IPS-18c (cell line): ENCODE measurements at regions not wholly inside any gene's neighbourhood (a gene's known extent, or its start where the extent isn't known, plus 50 kb on each side); places are given as distances from the start of the nearest gene placed in this dataset.

Experiments
- H3K4me3 ChIP-seq: 2 replicates; pipeline ENCODE4 v1.7.0; 2013; ENCODE audit warnings: low read depth, mild to moderate bottlenecking, low read length, moderate library complexity; ENCODE audit not compliant: insufficient read depth
- H3K9me3 ChIP-seq: one replicate; pipeline ENCODE4 v1.6.1; 2013; ENCODE audit warnings: mild to moderate bottlenecking, low read length, moderate library complexity; ENCODE audit not compliant: control insufficient read depth, insufficient read depth

DNA sequence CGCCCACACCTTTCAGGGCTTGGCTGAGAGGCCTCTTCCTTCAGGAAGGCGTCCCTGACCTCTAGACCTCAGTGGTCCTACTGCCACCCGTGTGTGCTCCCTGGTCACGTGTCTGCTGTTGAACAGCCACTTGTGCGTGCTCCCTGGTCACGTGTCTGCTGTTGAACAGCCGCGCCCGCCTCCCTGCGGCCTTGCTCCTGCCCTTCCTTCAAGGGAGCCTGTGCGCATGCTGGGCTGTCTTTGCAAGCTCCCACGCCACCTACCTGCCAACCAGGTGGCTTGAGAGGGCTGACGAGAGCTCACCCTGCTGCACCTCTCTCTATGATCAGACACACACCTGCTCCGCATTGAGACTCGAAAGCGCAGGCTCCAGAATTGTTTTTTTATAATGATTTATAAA lies 179.3 kb downstream of the BMP7 start:
- Histone ChIP-seq H3K9me3 (peaks cover 2% of the 10 kb centered on the region), H3K4me3 (no peak overlapping the region)

DNA sequence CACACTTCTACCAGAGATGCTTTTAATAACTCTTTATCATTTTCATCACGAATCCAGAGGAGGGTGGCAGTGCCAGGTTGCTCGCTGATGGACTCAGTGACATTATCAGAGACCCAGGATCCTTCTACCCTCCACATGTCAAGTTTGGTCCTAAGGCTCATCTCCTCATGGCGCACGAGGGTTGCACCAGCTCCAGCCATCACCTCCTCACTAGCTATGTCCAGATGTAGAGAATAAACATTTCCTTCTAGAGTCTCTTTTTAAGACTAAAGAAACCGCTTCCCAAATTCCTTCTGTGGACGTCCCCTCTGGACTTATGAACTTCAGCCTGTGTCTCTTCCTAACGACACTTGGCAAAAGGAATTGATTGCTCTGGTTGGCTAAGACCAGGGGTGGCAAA lies 178.7 kb downstream of the BMP7 start:
- Histone ChIP-seq H3K4me3 (no peak overlapping the region), H3K9me3 (peaks cover 2% of the 10 kb centered on the region)

DNA sequence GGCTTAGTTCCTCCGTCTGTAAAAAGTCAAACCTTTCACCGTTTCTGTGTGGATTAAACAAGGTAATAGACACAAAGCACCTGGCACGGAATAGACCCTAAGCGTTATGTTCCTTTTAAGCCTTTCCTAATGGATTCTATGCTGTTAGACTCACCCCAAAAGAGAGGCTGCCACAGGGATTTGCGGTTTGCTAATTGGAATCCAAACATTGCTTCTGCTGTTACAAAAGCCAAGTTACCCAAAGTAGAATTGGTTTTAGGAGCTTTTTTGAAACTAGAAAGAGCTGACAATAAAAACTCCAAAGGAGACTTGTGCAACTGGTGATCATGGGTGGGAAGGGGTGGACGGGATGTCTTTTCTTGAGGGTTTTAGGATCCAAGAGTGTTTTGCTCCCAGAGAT lies 178.0 kb downstream of the BMP7 start:
- no peaks in the 10 kb centered on the region for H3K9me3 ChIP-seq
- H3K4me3 ChIP-seq: no peak overlapping the region

DNA sequence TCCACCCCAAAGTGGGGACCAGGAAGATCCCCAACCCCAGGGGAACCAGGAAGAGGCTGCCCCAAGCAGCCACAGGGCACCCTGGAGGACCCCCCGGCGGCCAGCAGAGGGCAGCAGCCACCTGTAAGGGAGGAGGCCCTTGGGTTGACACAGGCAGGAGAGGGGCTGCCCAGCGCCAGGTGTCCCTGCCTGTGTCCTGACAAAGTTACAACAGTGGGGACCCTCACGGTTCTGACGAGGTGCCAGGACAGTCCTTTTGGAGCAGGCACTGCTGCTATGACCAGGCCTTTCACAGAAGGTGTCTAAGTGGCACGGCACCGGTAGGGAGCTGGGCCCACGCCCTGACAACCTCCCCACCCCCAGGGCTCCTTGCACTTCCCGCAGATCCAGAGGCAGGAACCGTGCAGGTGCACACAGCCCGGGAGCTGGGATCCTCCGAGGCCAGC lies 176.7 kb downstream of the BMP7 start:
- no peak overlapping the region for H3K4me3 ChIP-seq
- H3K9me3 ChIP-seq: no peaks in the 10 kb centered on the region

DNA sequence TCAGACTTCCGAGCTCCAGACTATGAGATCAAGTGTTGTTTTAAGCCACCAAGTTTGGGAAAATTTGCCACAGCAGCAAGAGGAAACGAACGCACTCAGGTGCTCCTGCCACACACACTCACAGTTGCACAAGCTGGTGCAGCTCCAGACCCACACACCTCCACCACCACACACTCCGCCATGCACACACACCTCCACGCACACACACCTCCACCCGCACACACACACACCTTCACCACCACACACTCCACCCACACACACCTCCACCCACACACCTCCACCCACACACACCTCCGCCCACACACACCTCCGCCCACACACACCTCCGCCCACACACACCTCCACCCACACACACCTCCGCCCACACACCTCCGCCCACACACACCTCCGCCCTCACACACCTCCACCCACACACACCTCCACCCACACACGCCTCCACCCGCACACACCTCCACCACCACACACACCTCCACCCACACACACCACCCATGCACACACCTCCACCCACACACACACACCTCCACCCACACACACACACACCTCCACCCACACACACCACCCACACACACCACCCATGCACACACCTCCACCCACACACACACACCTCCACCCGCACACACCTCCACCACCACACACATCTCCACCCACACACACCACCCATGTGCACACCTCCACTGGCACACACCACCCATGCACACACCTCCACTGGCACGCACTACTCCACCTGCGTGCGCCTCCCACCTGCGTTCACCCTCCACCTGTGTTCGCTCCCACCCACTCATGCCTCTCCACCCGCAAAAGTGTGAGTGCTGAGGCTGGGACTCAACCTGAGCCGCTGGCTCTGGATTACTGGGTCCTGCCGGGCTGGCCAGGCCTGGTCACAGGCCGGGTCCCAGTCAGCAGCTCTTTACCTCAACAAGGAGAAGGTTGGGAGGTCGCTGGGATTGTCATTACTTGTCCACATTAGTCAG lies 175.6 kb downstream of the BMP7 start:
- Histone ChIP-seq H3K4me3 (no peak overlapping the region), H3K9me3 (no peaks in the 10 kb centered on the region)

DNA sequence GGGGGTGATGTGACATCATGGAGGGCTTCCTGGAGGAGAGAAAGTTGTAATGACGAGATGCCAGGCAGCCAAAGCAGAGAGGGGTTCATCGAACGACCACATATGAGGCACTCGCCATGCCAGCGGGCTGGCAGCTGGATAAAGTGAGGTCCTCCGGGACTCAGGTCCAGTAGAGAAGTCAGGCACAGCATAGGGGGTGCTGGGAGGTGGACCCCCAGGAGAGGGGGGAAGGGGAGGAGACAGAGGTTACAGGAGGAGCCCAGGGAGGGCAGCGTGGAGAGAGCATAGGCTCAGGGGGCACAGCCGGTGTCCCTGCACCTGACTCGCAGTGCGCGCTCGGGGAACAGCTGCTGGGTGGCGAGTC lies 174.7 kb downstream of the BMP7 start:
- Histone ChIP-seq H3K4me3 (no peak overlapping the region), H3K9me3 (no peaks in the 10 kb centered on the region)

DNA sequence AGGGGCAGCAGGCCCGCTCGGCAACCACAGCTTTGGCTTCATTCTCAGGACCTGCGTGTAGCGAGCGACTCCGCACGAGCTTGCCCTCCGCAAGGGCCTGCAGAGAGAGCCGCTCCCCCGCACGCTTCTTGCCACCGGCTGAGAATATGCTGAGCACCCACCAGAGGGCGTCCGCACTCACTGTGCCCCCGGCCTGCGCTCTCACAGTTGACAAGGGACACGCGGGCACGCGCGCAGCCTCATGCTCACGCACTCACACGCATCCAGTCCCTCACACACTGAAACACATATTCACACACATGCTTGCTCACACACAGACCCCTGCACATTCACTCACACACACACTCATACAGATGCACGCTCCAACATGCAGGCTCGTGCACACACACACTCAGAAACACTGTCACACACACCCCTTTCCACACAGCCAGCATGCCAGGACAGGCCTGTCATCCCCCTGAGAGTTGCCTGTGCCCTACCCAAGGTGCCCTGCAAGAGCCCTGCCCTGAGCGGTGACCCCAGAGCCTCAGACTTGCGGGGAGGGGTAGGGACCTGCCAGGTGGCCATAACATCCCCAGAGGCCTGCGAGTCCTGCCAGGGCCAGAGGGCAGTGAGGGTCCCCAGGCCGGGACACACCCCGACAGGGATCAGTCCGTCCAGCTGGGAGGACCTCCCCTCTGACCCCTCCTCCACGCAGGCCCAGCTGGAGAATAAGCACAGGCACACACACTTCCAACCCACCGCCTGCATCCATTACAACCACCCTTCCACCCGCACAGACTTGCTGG lies 174.1 kb downstream of the BMP7 start:
- H3K9me3 ChIP-seq: no peaks in the 10 kb centered on the region
- H3K4me3 ChIP-seq: no peak overlapping the region

DNA sequence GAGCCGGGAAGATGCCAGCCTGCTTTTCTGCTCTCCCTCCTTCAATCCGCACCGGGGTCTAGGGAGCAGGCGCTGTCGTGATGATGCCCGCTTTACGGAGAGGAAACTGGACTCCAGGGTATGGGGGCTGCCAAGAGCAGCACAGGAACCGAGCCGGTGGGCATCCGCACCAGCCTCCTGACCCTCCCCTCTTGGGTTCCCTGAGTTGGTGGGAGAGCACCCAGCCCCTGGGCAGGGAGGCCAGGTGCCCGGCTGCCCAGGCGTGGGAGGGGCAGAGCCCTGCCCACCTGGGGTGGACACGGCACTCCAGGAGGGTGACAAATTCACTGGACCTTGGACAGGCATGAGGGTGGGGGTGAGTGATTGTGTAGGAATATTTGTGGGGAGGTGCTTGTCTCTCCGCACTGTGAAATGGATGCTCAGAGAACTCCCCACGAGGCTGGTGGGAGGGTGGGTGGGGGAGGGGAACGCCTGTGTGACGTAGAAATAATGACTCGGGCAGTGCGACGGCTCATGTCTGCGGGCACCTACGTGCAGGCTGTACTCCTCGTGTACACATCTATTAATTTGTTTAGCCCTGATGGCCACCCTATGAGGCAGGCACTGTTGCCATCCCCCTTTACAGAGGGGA lies 173.4 kb downstream of the BMP7 start:
- no peak overlapping the region for H3K4me3 ChIP-seq
- H3K9me3 ChIP-seq: no peaks in the 10 kb centered on the region

DNA sequence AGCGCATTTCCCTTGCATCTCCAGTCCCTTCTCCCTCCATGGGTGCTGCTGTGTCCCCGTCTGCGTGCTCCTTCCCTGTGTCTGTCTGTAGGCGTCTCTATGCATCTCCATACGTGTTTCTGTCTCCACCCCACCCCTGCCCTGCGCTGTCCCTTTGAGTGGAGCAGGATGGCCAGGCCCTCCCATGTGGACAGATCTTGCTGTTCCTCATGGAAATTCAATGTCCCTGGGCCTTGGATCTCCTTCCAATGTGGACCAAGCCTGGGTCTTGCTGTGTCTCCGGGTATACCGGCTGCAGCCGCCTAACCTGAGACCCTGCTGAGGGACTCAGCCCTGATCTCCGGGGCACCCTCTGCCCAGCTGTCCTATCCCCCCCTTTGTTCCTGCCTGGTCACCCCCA lies 172.7 kb downstream of the BMP7 start:
- Histone ChIP-seq H3K4me3 (no peak overlapping the region), H3K9me3 (no peaks in the 10 kb centered on the region)

DNA sequence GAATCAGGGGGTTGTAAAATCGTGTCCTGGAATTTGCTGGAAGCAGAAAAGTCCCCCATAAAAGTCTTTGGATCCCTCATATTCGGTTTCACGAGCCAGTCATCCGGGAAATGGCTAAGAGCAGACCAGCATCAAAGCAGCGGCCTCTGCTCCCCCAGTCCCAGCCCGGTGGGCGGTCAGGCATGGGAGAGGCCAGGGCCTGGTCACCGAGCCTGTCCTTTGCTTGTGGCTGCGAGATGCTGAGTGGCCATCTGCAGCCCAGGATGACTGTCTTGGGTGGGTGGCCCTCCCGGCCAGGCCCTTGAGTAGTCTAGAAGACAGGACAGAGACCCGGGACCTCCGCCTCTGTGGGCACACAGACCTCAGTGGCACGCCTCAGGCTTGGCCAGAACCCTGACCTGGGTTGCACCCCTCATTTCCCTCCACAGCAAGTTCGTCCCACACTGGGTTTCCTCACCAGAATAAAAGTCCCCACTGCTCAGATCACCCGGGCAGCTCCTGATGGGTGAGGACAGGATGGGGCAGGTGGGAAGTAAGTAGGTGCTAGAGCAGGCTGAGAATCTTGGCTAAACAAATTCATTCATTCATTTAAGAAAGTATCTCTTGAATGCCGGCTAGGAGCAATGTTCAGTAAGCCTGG lies 172.1 kb downstream of the BMP7 start:
- H3K4me3 ChIP-seq: no peak overlapping the region

DNA sequence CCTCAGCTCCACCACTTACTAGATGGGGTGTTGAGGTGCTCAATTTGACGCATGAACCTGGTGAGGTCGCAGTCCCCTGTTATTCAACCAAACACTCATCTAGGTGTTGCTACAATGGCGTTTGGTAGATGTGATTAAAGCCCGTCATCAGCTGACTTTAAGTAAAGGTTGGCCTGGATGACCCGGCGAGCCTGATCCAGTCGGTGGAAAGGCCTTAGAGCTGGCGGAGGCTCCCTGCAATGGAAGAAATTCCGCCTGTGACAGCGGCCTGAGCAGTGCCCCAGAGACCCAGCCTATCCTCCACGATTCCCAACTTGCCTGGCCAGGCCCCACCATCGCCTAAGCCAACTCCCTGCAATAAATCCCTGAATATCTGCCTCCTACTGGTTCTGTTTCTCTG lies 171.4 kb downstream of the BMP7 start:
- no peak overlapping the region for H3K4me3 ChIP-seq
- no peaks in the 10 kb centered on the region for H3K9me3 ChIP-seq

More for the DNA sequence above, 172.1 kb downstream of the BMP7 start:
- H3K9me3 ChIP-seq: no peaks in the 10 kb centered on the region

DNA sequence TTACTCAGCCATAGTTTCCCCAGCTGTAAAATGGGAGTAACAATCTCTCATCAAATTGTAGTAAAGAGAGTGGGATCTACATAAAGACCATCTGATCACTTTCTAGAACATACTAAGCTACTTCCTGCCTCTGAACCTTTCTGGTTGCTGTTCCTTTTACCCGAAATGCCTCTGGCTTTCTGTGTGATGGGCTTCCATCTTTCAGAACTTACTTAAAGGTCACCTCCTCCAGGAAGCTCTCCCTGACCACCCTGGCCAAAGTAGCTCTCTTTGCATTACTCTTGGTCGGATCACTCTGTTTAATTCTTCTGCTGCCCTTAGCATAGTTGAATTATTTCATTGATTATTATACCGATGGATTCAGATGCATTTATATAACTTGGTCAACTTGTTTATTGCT lies 171.0 kb downstream of the BMP7 start:
- Histone ChIP-seq H3K4me3 (no peak overlapping the region), H3K9me3 (no peaks in the 10 kb centered on the region)

DNA sequence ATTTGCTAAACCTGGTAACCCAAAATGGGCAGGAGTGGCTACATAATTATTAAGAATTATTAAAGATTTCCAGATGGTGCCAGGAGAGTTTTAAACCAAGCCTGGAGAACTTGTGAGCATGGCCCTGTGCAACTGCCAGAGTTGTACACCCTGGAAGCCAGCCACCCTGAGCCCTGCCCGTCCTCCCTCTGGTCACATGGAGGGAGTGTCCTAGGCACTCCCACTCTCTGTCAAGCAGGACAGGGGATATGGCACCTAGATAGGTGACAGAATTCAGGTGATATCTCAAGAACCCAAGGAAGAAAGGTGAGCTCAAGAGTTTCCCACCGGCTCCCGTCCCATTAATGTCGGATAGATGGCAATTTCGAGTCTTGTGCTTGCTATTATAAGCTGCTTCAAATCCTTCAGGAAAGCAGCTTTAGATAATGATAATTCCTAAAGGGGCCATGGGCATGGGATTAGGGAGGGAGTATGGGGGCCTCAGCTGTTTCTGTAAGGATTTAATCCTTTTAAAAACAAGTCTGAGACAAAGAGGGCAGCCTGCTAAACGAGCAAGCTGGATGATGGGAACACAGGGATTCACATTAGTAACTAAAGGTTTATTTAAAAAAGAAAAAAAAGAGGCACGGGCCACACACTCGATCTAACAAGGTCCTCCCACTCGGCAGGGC lies 169.1 kb downstream of the BMP7 start:
- Histone ChIP-seq H3K4me3 (no peak overlapping the region), H3K9me3 (no peaks in the 10 kb centered on the region)

DNA sequence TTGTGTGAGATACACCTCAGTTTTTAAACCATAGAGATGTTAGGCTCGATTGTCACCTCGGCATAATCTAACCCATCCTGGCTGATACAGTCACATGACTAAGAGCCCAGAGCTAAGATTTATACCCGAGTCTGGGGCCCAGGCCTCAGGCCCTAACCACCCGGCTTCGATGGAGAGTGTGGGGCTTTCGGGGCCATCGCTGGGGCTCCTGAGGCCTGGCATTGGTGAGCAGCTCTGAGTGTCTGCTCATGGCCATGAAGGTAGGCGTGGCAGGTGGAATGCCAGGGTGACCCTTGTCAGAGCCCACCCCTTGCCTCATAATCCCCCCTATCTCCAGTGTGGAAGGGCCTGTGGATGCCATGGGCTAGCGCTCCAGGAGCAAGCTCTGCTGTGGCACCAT lies 164.3 kb downstream of the BMP7 start:
- Histone ChIP-seq H3K9me3 (no peaks in the 10 kb centered on the region), H3K4me3 (no peak overlapping the region)

DNA sequence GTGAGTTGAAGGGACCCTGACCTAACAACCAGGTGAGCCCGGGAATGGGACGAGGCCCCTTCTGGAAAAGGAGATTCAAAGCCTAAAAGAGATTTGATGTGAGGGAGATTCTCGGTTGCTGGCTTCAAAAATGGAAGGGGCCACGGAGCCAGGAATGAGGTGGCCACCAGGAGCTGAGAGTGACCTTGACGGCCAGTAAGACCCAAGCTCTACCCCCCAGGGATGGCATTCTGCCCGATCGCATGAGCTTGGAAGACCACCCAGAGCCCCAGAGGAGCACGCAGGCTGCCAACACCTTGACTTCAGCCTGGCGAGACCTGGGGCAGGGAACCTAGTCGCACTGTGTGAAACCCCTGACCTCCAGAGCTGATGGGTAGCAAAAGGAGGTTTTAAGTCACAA lies 163.9 kb downstream of the BMP7 start:
- Histone ChIP-seq H3K9me3 (no peaks in the 10 kb centered on the region), H3K4me3 (no peak overlapping the region)

DNA sequence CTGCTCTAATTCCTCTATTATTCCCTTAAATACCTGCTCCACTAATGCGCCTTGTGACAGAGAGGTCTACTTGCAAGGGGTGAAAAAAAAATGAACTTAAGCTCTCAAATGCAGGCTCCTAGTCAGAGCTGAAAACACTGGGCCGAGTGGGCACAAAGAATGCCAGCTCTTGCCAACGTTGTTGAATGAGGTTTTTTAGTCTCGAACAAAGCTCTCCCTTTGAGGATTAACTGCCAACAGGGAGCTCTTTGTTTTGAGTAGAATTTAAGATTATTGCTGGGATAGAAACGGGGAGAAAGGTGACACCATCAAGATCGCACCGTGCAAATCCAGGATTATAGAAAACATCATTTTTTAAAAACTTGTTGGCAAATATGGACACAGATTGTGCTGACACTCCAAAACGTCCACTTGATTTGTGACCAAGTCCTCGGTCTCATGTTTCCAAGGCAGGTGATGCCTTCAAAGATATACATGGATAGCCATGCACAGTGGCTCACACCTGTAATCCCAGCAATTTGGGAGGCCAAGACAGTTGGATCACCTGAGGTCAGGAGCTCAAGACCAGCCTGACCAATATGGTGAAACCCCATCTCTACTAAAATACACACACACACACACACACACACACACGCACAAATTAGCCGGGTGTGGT lies 163.2 kb downstream of the BMP7 start:
- no peaks in the 10 kb centered on the region for H3K9me3 ChIP-seq
- no peak overlapping the region for H3K4me3 ChIP-seq
